T-helper 1 cell treated with Interleukin-12 subunit alpha and Interleukin-12 subunit beta and Interleukin-4 antibody, amounts not matched to agents 30 μg/mL and 1 μg/mL, for 36 hours (primary cell): ENCODE measurements at regions not wholly inside any gene's neighbourhood (a gene's known extent, or its start where the extent isn't known, plus 50 kb on each side); places are given as distances from the start of the nearest gene placed in this dataset.
"Not testable (repeated sequence)": the region's sequence is repeated elsewhere in the genome, so short reads cannot be mapped to it uniquely, and the experiment has no call there.

ENCODE experiments used
- H3K27ac Mint-ChIP-seq: one replicate; pipeline ENCODE4 v1.8.0; 2021; ENCODE audit warnings: mild to moderate bottlenecking, mixed read lengths
- H3K27me3 Mint-ChIP-seq: one replicate; pipeline ENCODE4 v1.8.0; 2021; ENCODE audit warnings: low read depth, mixed read lengths
- H3K36me3 Mint-ChIP-seq: one replicate; pipeline ENCODE4 v1.8.0; 2021; ENCODE audit warnings: low read depth, mixed read lengths
- H3K4me1 Mint-ChIP-seq: one replicate; pipeline ENCODE4 v1.8.0; 2021; ENCODE audit warnings: low read depth, mixed read lengths
- H3K4me3 Mint-ChIP-seq: one replicate; pipeline ENCODE4 v1.8.0; 2021; ENCODE audit warnings: mild to moderate bottlenecking, moderate library complexity, mixed read lengths
- H3K9me3 Mint-ChIP-seq: one replicate; pipeline ENCODE4 v1.8.0; 2021; ENCODE audit warnings: mixed read lengths

- H3K27ac Mint-ChIP-seq, H3K36me3 Mint-ChIP-seq, H3K9me3 Mint-ChIP-seq, H3K4me1 Mint-ChIP-seq, H3K4me3 Mint-ChIP-seq, H3K27me3 Mint-ChIP-seq: not testable (repeated sequence)
These were observed 371.8 kb downstream of the PRDM5 start for GRCh38 chr4:120550624-120551220.

DNA sequence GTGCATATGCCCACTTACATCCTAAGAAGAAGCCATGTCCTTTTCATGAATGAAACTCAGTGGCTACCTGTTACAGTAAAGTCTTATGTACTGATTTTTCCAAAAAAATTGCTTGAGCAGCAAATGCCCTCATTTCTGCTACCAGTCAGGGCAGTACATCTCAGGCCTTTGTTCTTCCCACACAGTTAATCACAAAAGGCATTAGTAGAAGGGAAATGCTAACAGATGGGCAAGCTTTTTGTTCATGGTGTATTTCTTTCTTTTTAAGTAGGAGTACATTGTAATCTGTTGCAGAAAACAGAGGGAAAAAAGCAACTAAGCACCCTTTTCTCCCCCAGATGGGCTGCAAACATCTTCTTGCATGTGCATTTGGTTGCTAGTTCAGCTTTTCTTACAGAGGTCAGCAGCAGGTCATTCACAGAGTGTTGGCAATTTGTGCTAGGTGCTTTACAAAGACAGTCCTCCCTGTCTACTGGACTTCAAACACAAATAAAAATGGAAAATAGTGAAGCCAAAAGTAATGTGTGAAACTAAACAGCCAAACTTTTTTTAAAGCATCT lies 373.4 kb downstream of the PRDM5 start:
- Mint-ChIP-seq H3K4me3 (no peak overlapping the region), H3K9me3 (no peaks in the 10 kb centered on the region), H3K27me3 (no peaks in the 10 kb centered on the region), H3K4me1 (no peaks in the 10 kb centered on the region), H3K36me3 (no peaks in the 10 kb centered on the region), H3K27ac (no peak overlapping the region)

DNA sequence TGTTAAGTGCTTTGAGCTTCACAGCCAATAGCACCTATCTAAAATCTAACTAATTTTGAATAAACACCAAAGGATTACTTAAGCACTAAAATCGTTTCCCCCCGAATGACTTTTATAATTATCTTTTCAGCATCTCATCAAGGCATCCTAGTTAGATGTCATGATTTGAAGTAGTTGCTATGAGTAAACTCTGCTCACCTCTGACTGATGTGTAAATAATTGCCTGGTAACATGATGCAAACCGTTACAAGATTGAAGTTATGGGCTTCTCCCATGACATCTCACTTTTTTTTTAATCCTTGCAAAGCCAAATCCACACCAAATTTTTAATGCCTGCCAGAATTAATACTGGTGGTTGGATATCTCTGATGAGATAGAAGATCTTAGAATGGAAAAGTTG lies 377.1 kb downstream of the PRDM5 start:
- Mint-ChIP-seq H3K9me3 (no peaks in the 10 kb centered on the region), H3K36me3 (no peaks in the 10 kb centered on the region), H3K27ac (no peak overlapping the region), H3K4me1 (no peaks in the 10 kb centered on the region), H3K27me3 (no peaks in the 10 kb centered on the region), H3K4me3 (no peak overlapping the region)

DNA sequence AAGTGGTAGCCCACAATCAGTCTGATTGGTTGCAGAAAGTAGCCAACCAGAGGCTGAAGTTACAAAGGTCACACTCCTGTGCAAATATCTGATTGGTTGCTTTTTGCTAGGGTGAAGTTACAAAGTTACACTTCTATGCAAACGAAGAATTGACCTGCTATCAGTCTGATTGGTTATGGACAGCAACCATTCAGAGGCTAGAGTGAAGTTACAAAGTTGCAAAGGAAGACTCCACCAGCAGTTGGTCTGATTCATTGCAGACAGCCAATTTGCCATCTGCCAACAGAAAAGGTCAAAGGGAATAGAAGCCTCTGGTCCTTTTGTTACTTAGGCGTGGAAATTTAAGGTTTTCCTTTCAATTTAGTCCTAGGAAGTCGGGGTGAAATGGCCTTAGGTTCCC lies 377.7 kb downstream of the PRDM5 start:
- no peaks in the 10 kb centered on the region for H3K4me1 Mint-ChIP-seq
- H3K9me3 Mint-ChIP-seq = no peaks in the 10 kb centered on the region
- no peak overlapping the region for H3K4me3 Mint-ChIP-seq
- no peaks in the 10 kb centered on the region for H3K36me3 Mint-ChIP-seq
- no peak overlapping the region for H3K27ac Mint-ChIP-seq
- no peaks in the 10 kb centered on the region for H3K27me3 Mint-ChIP-seq

GRCh38 chr4:120540625-120541024 lies 381.9 kb downstream of the PRDM5 start:
- Mint-ChIP-seq H3K4me3 (no peak overlapping the region), H3K9me3 (no peaks in the 10 kb centered on the region), H3K4me1 (no peaks in the 10 kb centered on the region), H3K36me3 (no peaks in the 10 kb centered on the region), H3K27me3 (no peaks in the 10 kb centered on the region), H3K27ac (no peak overlapping the region)

GRCh38 chr4:120536884-120537283 lies 385.6 kb downstream of the PRDM5 start:
- Mint-ChIP-seq H3K36me3 (no peaks in the 10 kb centered on the region), H3K4me3 (no peak overlapping the region), H3K9me3 (no peaks in the 10 kb centered on the region), H3K27ac (no peak overlapping the region), H3K27me3 (no peaks in the 10 kb centered on the region), H3K4me1 (no peaks in the 10 kb centered on the region)

GRCh38 chr4:120528428-120528827 lies 394.1 kb downstream of the PRDM5 start:
- Mint-ChIP-seq H3K4me3 (no peak overlapping the region), H3K27ac (no peak overlapping the region), H3K4me1 (no peaks in the 10 kb centered on the region), H3K27me3 (no peaks in the 10 kb centered on the region), H3K9me3 (no peaks in the 10 kb centered on the region), H3K36me3 (no peaks in the 10 kb centered on the region)

DNA sequence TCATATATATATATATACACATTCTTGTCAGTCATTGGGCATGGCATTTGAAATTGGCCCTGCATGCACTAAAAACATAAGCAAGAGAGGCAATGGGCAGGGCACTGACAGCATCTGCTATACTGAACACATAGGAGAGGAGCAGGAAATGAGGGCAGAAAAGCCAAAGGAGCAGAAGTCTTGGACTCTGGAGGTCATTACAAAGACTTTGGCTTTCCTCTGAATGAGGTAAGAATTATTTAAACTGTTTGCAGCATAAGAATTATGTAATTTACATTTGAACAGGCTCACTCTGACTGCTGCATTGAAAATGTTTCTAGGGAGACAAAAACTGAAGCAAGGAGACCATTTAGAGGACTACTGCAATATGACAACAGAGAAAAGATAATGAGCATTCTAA lies 396.5 kb downstream of the PRDM5 start:
- Mint-ChIP-seq H3K36me3 (no peaks in the 10 kb centered on the region), H3K27ac (no peak overlapping the region), H3K4me1 (no peaks in the 10 kb centered on the region), H3K4me3 (no peak overlapping the region), H3K9me3 (no peaks in the 10 kb centered on the region), H3K27me3 (no peaks in the 10 kb centered on the region)

- Mint-ChIP-seq H3K36me3 (no peaks in the 10 kb centered on the region), H3K9me3 (no peaks in the 10 kb centered on the region), H3K4me3 (no peak overlapping the region), H3K27ac (no peak overlapping the region), H3K4me1 (no peaks in the 10 kb centered on the region), H3K27me3 (no peaks in the 10 kb centered on the region)
These were observed 397.4 kb downstream of the PRDM5 start for GRCh38 chr4:120525106-120525505.

DNA sequence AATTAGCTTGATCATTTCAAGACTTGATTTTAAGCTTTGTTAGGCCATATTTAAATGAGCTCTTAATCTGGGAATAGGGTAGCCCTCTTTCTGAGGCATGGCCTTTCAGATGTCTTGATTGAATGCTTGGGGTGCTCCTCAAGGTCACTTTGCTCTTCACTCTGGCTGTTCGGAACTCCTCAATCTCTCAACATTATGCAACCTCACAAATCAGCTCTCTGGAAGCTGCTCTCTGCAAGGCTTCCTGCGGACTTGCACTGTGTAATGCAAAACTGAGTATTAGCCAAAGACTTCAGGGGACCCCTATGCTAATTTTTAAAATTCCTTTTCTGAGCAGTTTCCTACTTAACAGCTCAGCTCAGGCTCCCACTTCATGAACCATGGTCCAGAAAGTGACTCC lies 398.3 kb downstream of the PRDM5 start:
- no peak overlapping the region for H3K4me3 Mint-ChIP-seq
- no peaks in the 10 kb centered on the region for H3K4me1 Mint-ChIP-seq
- no peak overlapping the region for H3K27ac Mint-ChIP-seq
- no peaks in the 10 kb centered on the region for H3K27me3 Mint-ChIP-seq
- H3K36me3 Mint-ChIP-seq = no peaks in the 10 kb centered on the region
- H3K9me3 Mint-ChIP-seq = no peaks in the 10 kb centered on the region

DNA sequence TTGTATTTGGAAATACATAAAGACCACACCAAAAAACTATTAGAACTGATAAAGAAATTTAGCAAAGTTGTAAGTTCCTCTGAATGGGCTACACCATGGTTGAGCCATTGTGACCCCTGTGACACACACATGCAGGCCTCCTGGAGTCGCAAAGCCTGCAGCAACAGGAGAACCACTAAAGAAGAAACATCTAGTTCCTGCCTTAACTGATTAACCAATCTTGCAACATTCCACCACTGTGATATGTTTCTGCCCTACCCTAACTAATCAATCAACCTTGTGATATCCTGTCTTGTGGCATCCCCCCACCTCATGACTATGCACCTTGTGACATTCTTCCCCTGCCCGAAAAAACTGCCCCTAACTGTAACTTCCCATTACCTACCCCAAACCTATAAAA lies 401.8 kb downstream of the PRDM5 start:
- Mint-ChIP-seq H3K4me3 (no peak overlapping the region), H3K4me1 (no peaks in the 10 kb centered on the region), H3K27ac (no peak overlapping the region), H3K36me3 (no peaks in the 10 kb centered on the region), H3K27me3 (no peaks in the 10 kb centered on the region), H3K9me3 (no peaks in the 10 kb centered on the region)

- Mint-ChIP-seq H3K4me3 (no peak overlapping the region), H3K4me1 (no peaks in the 10 kb centered on the region), H3K27ac (no peak overlapping the region), H3K36me3 (no peaks in the 10 kb centered on the region), H3K9me3 (peaks cover 1% of the 10 kb centered on the region), H3K27me3 (no peaks in the 10 kb centered on the region)
These were observed 404.6 kb downstream of the PRDM5 start for GRCh38 chr4:120517966-120518365.

DNA sequence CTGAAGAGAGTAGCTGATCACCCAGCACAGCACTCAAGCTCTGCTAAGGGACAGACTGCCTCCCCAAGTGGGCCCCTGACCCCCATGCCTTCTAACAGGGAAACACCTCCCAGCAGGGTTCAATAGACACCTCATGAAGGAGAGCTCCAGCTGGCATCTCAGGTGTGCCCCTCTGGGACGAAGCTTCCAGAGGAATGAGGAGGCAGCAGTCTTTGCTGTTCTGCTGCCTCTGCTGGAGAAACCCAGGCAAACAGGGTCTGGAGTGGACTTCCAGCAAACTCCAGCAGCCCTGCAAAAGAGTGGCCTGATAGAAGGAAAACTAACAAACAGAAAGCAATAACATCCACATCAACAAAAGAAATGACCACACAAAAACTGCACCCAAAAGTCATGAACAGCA lies 412.8 kb downstream of the PRDM5 start:
- Mint-ChIP-seq H3K9me3 (peaks cover 9% of the 10 kb centered on the region), H3K36me3 (no peaks in the 10 kb centered on the region), H3K4me3 (no peak overlapping the region), H3K27ac (no peak overlapping the region), H3K27me3 (no peaks in the 10 kb centered on the region), H3K4me1 (no peaks in the 10 kb centered on the region)

GRCh38 chr4:120509222-120509621 lies 413.3 kb downstream of the PRDM5 start:
- no peaks in the 10 kb centered on the region for H3K4me1 Mint-ChIP-seq
- no peak overlapping the region for H3K27ac Mint-ChIP-seq
- no peak overlapping the region for H3K4me3 Mint-ChIP-seq
- H3K9me3 Mint-ChIP-seq = peaks cover 9% of the 10 kb centered on the region
- H3K27me3 Mint-ChIP-seq = no peaks in the 10 kb centered on the region
- no peaks in the 10 kb centered on the region for H3K36me3 Mint-ChIP-seq

DNA sequence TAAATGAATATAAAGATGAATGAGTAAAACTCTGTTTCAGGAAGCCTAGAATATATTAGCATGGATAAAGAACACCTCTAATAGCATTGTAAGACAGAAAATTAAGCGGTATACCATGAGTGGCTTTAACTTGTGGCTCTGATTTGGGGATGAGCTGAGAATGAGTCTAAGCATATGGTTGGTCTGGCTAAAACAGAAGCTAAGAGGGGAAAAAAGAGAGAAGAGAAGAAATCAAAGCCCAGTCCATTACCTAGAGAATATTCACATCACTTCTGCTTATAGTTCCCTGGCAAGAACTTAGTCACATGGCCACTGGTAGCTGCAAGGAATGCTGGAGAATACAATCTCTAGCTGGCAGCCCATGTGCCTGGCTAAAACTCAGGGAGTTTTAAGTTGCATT lies 414.5 kb downstream of the PRDM5 start:
- no peak overlapping the region for H3K27ac Mint-ChIP-seq
- no peak overlapping the region for H3K4me3 Mint-ChIP-seq
- H3K9me3 Mint-ChIP-seq = peaks cover 8% of the 10 kb centered on the region
- H3K27me3 Mint-ChIP-seq = no peaks in the 10 kb centered on the region
- no peaks in the 10 kb centered on the region for H3K36me3 Mint-ChIP-seq
- H3K4me1 Mint-ChIP-seq = no peaks in the 10 kb centered on the region

GRCh38 chr4:120506536-120506935 lies 416.0 kb downstream of the PRDM5 start:
- Mint-ChIP-seq H3K27ac (no peak overlapping the region), H3K9me3 (no peaks in the 10 kb centered on the region), H3K27me3 (no peaks in the 10 kb centered on the region), H3K4me1 (no peaks in the 10 kb centered on the region), H3K36me3 (no peaks in the 10 kb centered on the region), H3K4me3 (no peak overlapping the region)
